HCT116 (cell line): ENCODE measurements at regions not wholly inside any gene's neighbourhood (a gene's known extent, or its start where the extent isn't known, plus 50 kb on each side); places are given as distances from the start of the nearest gene placed in this dataset.
A peak's percentile ranks its signal among the peaks of the same experiment; 100 is the strongest.

Experiments used
- ATAC-seq: fragments of 200-7000 bp; cut with Tn5 transposase; 2 replicates; pipeline ENCODE4 v1.9.1; 2020; ENCODE audit warnings: mild to moderate bottlenecking, moderate library complexity
- BruUV-seq: library from RNA; stranded (reverse); fragments of 400-500 nt; replicated peaks from 2 replicates; lab custom pipeline; 2021; lab: Mats Ljungman, UMichigan
- CTCF ChIA-PET: fragments of 300-600 bp; sonication (Branson Sonifier 250); formaldehyde crosslinking; loops from one replicate; lab custom pipeline; 2021; ENCODE audit warnings: antibody characterized with exemption; lab: Charles Lee
- POLR2A ChIA-PET: fragments of 300-600, 350-600 bp; sonication (Branson Sonifier 250); formaldehyde crosslinking; loops from one replicate; lab custom pipeline; 2021; ENCODE audit warnings: antibody characterized with exemption; lab: Charles Lee
- RAD21 ChIA-PET, 2 experiments: fragments of 300-600 bp; sonication (Branson Sonifier 250); formaldehyde crosslinking; loops; one replicate each; lab custom pipeline; 2023; ENCODE audit warnings: low total read pairs in 2 of 2; ENCODE audit not compliant: uncharacterized antibody in 2 of 2, unreplicated experiment in 2 of 2, low non-redundant PET in 1 of 2; lab: Charles Lee
- DNase-seq: peaks from one replicate; pipeline ENCODE4 v3.0.0-alpha.2; 2010; ENCODE audit warnings: low read depth, low spot score
- H2AFZ ChIP-seq: fragments of 200-600 bp; shearing (Covaris generic), sonication (generic); 2 replicates; pipeline ENCODE4 v1.6.1; 2017; ENCODE audit warnings: low read depth, mixed run types, mixed read lengths, antibody characterized with exemption, low read length; ENCODE audit not compliant: poor library complexity, severe bottlenecking
- H3K27ac ChIP-seq: 2 replicates; pipeline ENCODE4 v1.5.1; 2012; ENCODE audit warnings: low read depth, low read length
- H3K27me3 ChIP-seq: fragments of 200-600 bp; sonication (generic); 2 replicates; pipeline ENCODE4 v1.6.1; 2016; ENCODE audit warnings: mixed run types, low read length, mixed read lengths; ENCODE audit not compliant: insufficient read depth
- H3K36me3 ChIP-seq, 2 experiments: fragments of 200-500 bp in 1 of 2; fragments of 200-600 bp in 1 of 2; sonication (Bioruptor generic) in 1 of 2; sonication (generic) in 1 of 2; 2 replicates each; pipeline versions ENCODE4 v1.5.1 to v1.6.1; 2014 to 2016; ENCODE audit warnings: low read length in 2 of 2, inconsistent platforms in 1 of 2, mixed read lengths in 1 of 2, mixed run types in 1 of 2; ENCODE audit not compliant: insufficient read depth in 2 of 2, control insufficient read depth in 1 of 2
- H3K4me1 ChIP-seq, 2 experiments: fragments of 200-600 bp in 1 of 2; sonication (generic) in 1 of 2; 2 replicates each; pipeline versions ENCODE4 v1.5.1 to v1.6.1; 2012 to 2017; ENCODE audit warnings: low read length in 2 of 2, inconsistent platforms in 1 of 2, mild to moderate bottlenecking in 1 of 2, mixed read lengths in 1 of 2, mixed run types in 1 of 2, moderate library complexity in 1 of 2; ENCODE audit not compliant: insufficient read depth in 2 of 2, control insufficient read depth in 1 of 2
- H3K4me2 ChIP-seq: fragments of 200-600 bp; sonication (generic); 2 replicates; pipeline ENCODE4 v1.6.1; 2017; ENCODE audit warnings: mixed run types, low read length, mixed read lengths
- H3K4me3 ChIP-seq, 2 experiments: fragments of 200-600 bp in 1 of 2; sonication (generic) in 1 of 2; replicated peaks in 1 of 2; 2 replicates each; pipeline ENCODE4 v1.5.1; 2011 to 2016; ENCODE audit warnings: low read length in 2 of 2, control low read depth in 1 of 2, low read depth in 1 of 2, mild to moderate bottlenecking in 1 of 2, mixed read lengths in 1 of 2, mixed run types in 1 of 2
- H3K79me2 ChIP-seq: fragments of 200-600 bp; sonication (generic); 2 replicates; pipeline ENCODE4 v1.6.1; 2017; ENCODE audit warnings: mild to moderate bottlenecking, mixed run types, low read length, moderate library complexity, mixed read lengths; ENCODE audit not compliant: insufficient read depth
- H3K9ac ChIP-seq: fragments of 200-600 bp; sonication (generic); 2 replicates; pipeline ENCODE4 v1.6.1; 2016; ENCODE audit warnings: low read length, mixed read lengths
- H3K9me2 ChIP-seq: fragments of 200-600 bp; sonication (generic), shearing (Covaris generic); 2 replicates; pipeline ENCODE4 v1.6.1; 2017; ENCODE audit warnings: mixed run types, mild to moderate bottlenecking, moderate library complexity; ENCODE audit not compliant: insufficient read depth
- H3K9me3 ChIP-seq, 2 experiments: fragments of 200-500 bp in 1 of 2; fragments of 200-600 bp in 1 of 2; sonication (Bioruptor generic) in 1 of 2; sonication (generic) in 1 of 2; 2 replicates each; pipeline ENCODE4 v1.6.1; 2014 to 2017; ENCODE audit warnings: low read length in 2 of 2, mixed read lengths in 2 of 2, inconsistent platforms in 1 of 2, low read depth in 1 of 2, mild to moderate bottlenecking in 1 of 2, mixed run types in 1 of 2, moderate library complexity in 1 of 2; ENCODE audit not compliant: control insufficient read depth in 1 of 2, insufficient read depth in 1 of 2
- H4K20me1 ChIP-seq: fragments of 200-600 bp; sonication (generic), shearing (Covaris generic); 2 replicates; pipeline ENCODE4 v1.6.1; 2017; ENCODE audit warnings: mixed run types, mild to moderate bottlenecking, moderate library complexity; ENCODE audit not compliant: insufficient read depth
- CBX3 ChIP-seq: IDR thresholded peaks from 2 replicates; pipeline ENCODE4 v1.6.1; 2012; ENCODE audit warnings: low read depth
- EZH2 ChIP-seq: fragments of 200-600 bp; sonication (generic); IDR thresholded peaks from 2 replicates; pipeline ENCODE4 v1.6.1; 2017; ENCODE audit warnings: antibody characterized with exemption, mixed run types
- EZH2phosphoT487 ChIP-seq: fragments of 200-600 bp; IDR thresholded peaks from 2 replicates; pipeline ENCODE4 v1.6.1; 2018; ENCODE audit warnings: antibody characterized with exemption, borderline replicate concordance
- JUND ChIP-seq: IDR thresholded peaks from 2 replicates; pipeline ENCODE4 v1.6.1; 2012
- POLR2AphosphoS5 ChIP-seq: IDR thresholded peaks from 2 replicates; pipeline ENCODE4 v1.6.1; 2011; ENCODE audit warnings: mild to moderate bottlenecking, low read depth, low read length, moderate library complexity
- SIN3A ChIP-seq: IDR thresholded peaks from 2 replicates; pipeline ENCODE4 v1.6.1; 2012; ENCODE audit warnings: low read depth
- SP1 ChIP-seq: IDR thresholded peaks from 2 replicates; pipeline ENCODE4 v1.6.1; 2012; ENCODE audit warnings: low read depth
- ZFX ChIP-seq: fragments of 450-650 bp; IDR thresholded peaks from 2 replicates; pipeline ENCODE4 v1.6.1; 2017
- ZNF274 ChIP-seq: fragments of 200-500 bp; sonication (Bioruptor generic); IDR thresholded peaks from 2 replicates; pipeline ENCODE4 v1.6.1; 2014; ENCODE audit warnings: mild to moderate bottlenecking, low read depth, low read length, inconsistent platforms
- intact Hi-C: fragments of 100-400 bp; cut with micrococcal nuclease; formaldehyde crosslinking; loops from 2 replicates; pipeline ENCODE4 v1.10.0; 2022
- TF ChIP-seq, protein P1 (sequence below): IDR thresholded peaks from 2 replicates; pipeline ENCODE4 v1.6.1; 2012

DNA sequence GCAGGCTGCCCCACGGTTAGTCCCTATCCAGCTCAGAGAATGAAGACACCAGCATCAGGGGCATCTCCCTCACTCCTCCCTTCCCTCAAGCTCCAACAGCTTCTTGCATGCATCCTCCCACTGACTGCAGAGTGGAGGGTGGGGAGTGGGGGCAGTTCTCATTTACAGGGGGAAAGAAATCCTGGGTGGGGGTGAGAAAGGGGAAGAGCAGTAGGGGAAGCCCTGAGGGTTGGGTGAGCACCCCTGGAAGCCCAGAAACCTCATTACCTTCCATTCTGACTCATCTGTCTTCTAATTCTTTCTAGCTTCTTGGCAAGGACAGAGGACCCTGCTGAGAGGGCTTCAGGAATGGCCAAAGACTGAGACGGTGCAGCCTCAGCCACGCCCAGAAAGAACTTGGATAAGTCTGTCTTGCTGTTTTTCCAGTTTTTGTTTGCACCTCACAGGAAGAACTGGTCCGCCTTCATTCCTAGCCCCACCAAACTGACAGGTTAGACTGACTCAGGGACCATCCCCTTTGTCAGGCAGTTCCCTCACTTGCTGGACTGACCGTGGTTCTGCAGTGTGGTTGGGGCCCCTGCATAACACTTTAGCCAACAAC is 52.5 kb upstream of the WSB1 start:
- H3K9me3 ChIP-seq, result no peaks in the 10 kb centered on the region
- TF ChIP-seq EZH2, result no peak
- no peak for TF ChIP-seq ZFX
- 0 out of 2 replicates have a peak, but pooled peaks have one; percentile 32 for TF ChIP-seq JUND
- TF ChIP-seq, protein P1, sequence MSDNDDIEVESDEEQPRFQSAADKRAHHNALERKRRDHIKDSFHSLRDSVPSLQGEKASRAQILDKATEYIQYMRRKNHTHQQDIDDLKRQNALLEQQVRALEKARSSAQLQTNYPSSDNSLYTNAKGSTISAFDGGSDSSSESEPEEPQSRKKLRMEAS, result 0 out of 2 replicates have a peak, but pooled peaks have one; percentile 5
- peak; percentile 49; the same call in 1 of the 2 replicates for TF ChIP-seq CBX3
- no peak for TF ChIP-seq ZNF274
- peak; percentile 89 for TF ChIP-seq SP1
- DNase-seq (peak; percentile 41), ATAC-seq (peak; percentile 21)
- ChIA-PET CTCF (interaction anchor here (0.9 to 2.1 kb wide), 4 partner anchors 35 to 358 kb away, joined by 3 to 7 read pairs (median 5); no protein-coding TSS in a partner anchor), POLR2A (interaction anchor here (1.4 kb wide), 1 partner anchor 53 kb away, joined by 3 read pairs; no protein-coding TSS in a partner anchor), RAD21 (no interaction called here)
- H2AFZ ChIP-seq, result no peak overlapping the region
- no peaks in the 10 kb centered on the region for H3K36me3 ChIP-seq
- H3K9me2 ChIP-seq, result no peaks in the 10 kb centered on the region
- H4K20me1 ChIP-seq, result no peaks in the 10 kb centered on the region
- no peak overlapping the region for H3K9ac ChIP-seq
- intact Hi-C loops, result no loop called here
- H3K4me1 ChIP-seq, result peaks cover 22 to 33% of the 10 kb centered on the region in 2 experiments
- peak overlapping the region; percentile 64 for H3K4me2 ChIP-seq
- no peak overlapping the region for H3K27ac ChIP-seq
- BruUV-seq, result no TSS peak
- peak overlapping the region in 1 of 2 experiments; percentile 8; a peak in 2 of 4 replicates for H3K4me3 ChIP-seq
- H3K79me2 ChIP-seq, result no peaks in the 10 kb centered on the region
- no peaks in the 10 kb centered on the region for H3K27me3 ChIP-seq

DNA sequence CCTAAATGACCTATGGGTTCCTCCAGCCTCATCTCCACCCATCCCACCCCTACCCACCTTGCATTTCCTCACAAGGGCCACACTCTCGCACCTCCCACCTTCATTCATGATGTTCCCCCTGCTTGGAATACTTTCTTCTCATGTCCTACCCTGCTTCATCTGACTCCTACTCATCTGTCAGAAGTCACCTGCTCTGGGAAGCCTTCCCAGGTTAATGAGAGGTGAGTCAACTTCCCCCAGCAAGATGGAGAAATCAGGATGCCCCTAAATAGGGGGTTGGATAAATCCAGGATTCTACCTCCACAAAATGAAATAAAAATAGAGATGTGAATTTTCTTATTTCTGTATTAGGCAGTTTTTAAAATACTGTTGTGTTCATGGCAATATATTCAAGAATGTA is 51.0 kb upstream of the WSB1 start:
- no peak overlapping the region for H3K4me2 ChIP-seq
- RAD21 ChIA-PET, result no interaction called here
- intact Hi-C loops, result no loop called here
- no peak for TF ChIP-seq EZH2phosphoT487
- no peak for TF ChIP-seq POLR2AphosphoS5
- TF ChIP-seq, protein P1, result no peak
- TF ChIP-seq SIN3A, result no peak
- TF ChIP-seq, all 23 proteins: peak for 0
- Histone ChIP-seq H3K4me3 (no peak overlapping the region), H3K27me3 (no peaks in the 10 kb centered on the region), H3K9me3 (no peaks in the 10 kb centered on the region), H3K9me2 (no peaks in the 10 kb centered on the region), H3K27ac (no peak overlapping the region), H2AFZ (no peak overlapping the region), H3K36me3 (no peaks in the 10 kb centered on the region), H3K79me2 (no peaks in the 10 kb centered on the region), H3K4me1 (peaks cover 22 to 39% of the 10 kb centered on the region in 2 experiments), H3K9ac (no peak overlapping the region), H4K20me1 (no peaks in the 10 kb centered on the region)
- ChIA-PET POLR2A (no interaction called here), CTCF (interaction anchor here (2.1 kb wide), 1 partner anchor 107 kb away, joined by 7 read pairs; no protein-coding TSS in a partner anchor)
- no peak for ATAC-seq
- DNase-seq, result no peak
- no TSS peak for BruUV-seq
